ENCODE measurements at regions not wholly inside any gene's neighbourhood (a gene's known extent, or its start where the extent isn't known, plus 50 kb on each side); places are given as distances from the start of the nearest gene placed in this dataset.

DNA sequence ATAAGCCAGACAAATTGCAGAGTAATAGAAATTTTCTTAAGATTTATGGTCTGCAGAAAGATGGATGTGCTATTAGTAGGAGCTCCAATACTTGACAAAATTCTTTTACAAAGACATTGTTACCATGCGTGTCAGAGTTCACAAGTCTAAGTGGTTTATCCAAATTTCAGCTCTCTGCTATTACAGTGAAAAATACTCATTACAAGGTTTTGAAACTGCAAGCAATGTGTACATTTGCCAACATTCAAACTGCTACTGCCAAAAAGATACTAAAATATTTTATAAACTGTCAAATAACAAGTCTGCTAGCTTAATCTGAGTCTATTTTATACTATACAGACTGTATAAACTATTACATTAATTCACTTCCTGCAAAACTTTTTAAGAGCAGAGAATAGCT, 1341.5 kb upstream of the ACVR2A start:
- Histone ChIP-seq H3K4me3 (ENCODE audit: low read depth, low read length) (no peak overlapping the region), H3K79me2 (no peaks in the 10 kb centered on the region), H3K4me1 (no peaks in the 10 kb centered on the region), H3K27ac (no peak overlapping the region), H3K4me2 (ENCODE audit: low read length) (no peak overlapping the region), H3K9ac (no peak overlapping the region), H3K27me3 (ENCODE audit: control insufficient read depth, insufficient read depth, low read length) (no peaks in the 10 kb centered on the region), H2AFZ (no peak overlapping the region), H3K36me3 (ENCODE audit: control insufficient read depth, insufficient read depth, low read length) (no peaks in the 10 kb centered on the region), H3K9me3 (ENCODE audit: control insufficient read depth, low read length) (no peaks in the 10 kb centered on the region)
- TF ChIP-seq, protein P1, sequence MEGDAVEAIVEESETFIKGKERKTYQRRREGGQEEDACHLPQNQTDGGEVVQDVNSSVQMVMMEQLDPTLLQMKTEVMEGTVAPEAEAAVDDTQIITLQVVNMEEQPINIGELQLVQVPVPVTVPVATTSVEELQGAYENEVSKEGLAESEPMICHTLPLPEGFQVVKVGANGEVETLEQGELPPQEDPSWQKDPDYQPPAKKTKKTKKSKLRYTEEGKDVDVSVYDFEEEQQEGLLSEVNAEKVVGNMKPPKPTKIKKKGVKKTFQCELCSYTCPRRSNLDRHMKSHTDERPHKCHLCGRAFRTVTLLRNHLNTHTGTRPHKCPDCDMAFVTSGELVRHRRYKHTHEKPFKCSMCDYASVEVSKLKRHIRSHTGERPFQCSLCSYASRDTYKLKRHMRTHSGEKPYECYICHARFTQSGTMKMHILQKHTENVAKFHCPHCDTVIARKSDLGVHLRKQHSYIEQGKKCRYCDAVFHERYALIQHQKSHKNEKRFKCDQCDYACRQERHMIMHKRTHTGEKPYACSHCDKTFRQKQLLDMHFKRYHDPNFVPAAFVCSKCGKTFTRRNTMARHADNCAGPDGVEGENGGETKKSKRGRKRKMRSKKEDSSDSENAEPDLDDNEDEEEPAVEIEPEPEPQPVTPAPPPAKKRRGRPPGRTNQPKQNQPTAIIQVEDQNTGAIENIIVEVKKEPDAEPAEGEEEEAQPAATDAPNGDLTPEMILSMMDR (IDR thresholded peaks at IDR 0.05), result no peak

DNA sequence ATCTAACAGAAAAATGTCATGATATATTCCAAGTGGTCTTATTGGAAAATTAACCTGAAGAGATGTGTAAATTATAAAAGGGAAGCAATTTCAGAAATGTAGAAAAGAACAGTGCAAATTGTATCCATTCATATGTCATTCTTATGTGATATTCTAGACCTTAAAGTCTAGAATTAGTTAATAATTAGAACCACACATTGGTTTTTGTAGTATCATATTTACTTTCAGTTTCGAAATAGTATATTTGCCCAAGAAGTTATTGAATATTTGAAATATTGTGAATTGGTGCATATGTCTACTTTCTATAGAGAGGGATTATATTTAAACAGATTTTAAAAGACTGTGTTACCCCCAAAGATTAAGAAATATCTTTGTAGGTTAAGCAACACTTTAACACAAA, 1348.6 kb upstream of the ACVR2A start:
- Histone ChIP-seq H3K4me3 (ENCODE audit: low read depth, low read length) (no peak overlapping the region), H3K9me3 (ENCODE audit: control insufficient read depth, low read length) (no peaks in the 10 kb centered on the region), H3K9ac (no peak overlapping the region), H2AFZ (no peak overlapping the region), H3K27me3 (ENCODE audit: control insufficient read depth, insufficient read depth, low read length) (no peaks in the 10 kb centered on the region), H3K36me3 (ENCODE audit: control insufficient read depth, insufficient read depth, low read length) (no peaks in the 10 kb centered on the region), H3K27ac (no peak overlapping the region), H3K4me2 (ENCODE audit: low read length) (no peak overlapping the region), H3K79me2 (no peaks in the 10 kb centered on the region), H3K4me1 (no peaks in the 10 kb centered on the region)
- TF ChIP-seq, protein P1 (IDR thresholded peaks at IDR 0.05), result no peak

DNA sequence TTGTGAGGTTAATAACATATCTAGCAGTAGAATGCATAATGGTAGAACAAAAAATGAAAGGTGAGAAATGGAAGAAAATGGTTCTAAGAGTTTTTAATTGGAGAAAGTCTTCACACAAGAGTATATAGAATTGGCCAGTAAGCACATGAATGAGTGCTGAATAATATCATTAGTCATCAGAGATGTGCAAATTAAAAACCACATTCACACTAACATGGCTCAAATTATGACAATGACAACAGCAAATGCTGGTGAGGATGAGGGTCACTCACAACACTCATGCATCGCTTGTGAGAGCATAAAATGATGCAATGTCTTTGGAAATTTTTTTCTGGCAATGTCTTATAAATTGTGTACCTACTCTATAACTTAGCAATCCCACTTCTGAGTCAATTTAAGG, 1355.4 kb upstream of the ACVR2A start:
- Histone ChIP-seq H3K79me2 (no peaks in the 10 kb centered on the region), H3K27me3 (ENCODE audit: control insufficient read depth, insufficient read depth, low read length) (no peaks in the 10 kb centered on the region), H3K27ac (no peak overlapping the region), H3K9me3 (ENCODE audit: control insufficient read depth, low read length) (no peaks in the 10 kb centered on the region), H3K4me3 (ENCODE audit: low read depth, low read length) (no peak overlapping the region), H3K4me2 (ENCODE audit: low read length) (no peak overlapping the region), H3K4me1 (no peaks in the 10 kb centered on the region), H3K9ac (no peak overlapping the region), H3K36me3 (ENCODE audit: control insufficient read depth, insufficient read depth, low read length) (no peaks in the 10 kb centered on the region), H2AFZ (no peak overlapping the region)
- TF ChIP-seq, protein P1 (IDR thresholded peaks at IDR 0.05), result no peak

DNA sequence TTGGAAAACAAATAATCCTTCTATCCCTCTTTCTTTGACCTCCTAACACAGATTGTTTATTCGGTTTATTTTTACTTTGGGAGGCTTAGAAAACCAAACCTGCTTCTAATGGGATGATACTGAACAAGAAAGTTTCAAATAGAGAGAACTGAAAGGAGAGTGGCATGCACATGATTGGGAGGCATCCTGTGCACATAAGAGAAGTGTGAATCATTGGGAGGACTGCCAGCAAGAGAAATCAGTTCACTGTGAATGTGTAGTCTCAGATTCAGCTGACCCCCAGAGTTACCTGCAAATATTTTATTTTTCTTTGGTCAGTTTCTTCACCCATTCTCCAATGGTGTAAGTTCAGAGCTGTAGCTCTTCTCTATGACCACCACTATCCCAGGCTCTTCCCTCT, 1363.2 kb upstream of the ACVR2A start:
- no peaks in the 10 kb centered on the region for H3K4me1 ChIP-seq
- no peak overlapping the region for H3K9ac ChIP-seq
- H2AFZ ChIP-seq, result no peak overlapping the region
- no peak overlapping the region for H3K4me3 ChIP-seq (ENCODE audit: low read depth, low read length)
- H3K36me3 ChIP-seq (ENCODE audit: control insufficient read depth, insufficient read depth, low read length), result no peaks in the 10 kb centered on the region
- TF ChIP-seq, protein P1 (IDR thresholded peaks at IDR 0.05), result no peak
- no peaks in the 10 kb centered on the region for H3K27me3 ChIP-seq (ENCODE audit: control insufficient read depth, insufficient read depth, low read length)
- no peak overlapping the region for H3K4me2 ChIP-seq (ENCODE audit: low read length)
- no peaks in the 10 kb centered on the region for H3K79me2 ChIP-seq
- H3K9me3 ChIP-seq (ENCODE audit: control insufficient read depth, low read length), result no peaks in the 10 kb centered on the region
- H3K27ac ChIP-seq, result no peak overlapping the region

DNA sequence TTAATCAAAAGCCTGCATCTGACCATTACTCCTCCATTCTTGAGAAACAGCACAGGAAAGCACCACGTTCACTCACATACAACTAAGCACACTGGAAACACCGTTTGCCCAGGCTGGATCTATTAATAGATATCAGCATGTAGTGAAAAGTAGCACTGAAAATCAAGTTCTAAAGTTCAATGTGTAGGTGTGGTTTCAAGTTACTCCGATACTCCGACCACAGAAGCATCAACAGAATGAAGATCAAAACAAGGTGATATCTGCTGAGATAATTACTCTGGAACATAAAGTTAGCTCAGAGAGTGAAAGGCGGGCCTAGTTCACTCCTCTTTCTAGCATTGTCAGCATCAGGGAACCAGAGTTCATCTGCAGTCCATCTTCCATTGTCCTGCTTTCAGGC, 1367.4 kb upstream of the ACVR2A start:
- H3K4me1 ChIP-seq, result no peaks in the 10 kb centered on the region
- no peak overlapping the region for H3K9ac ChIP-seq
- no peak overlapping the region for H2AFZ ChIP-seq
- H3K27ac ChIP-seq, result no peak overlapping the region
- TF ChIP-seq, protein P1 (IDR thresholded peaks at IDR 0.05), result no peak
- H3K36me3 ChIP-seq (ENCODE audit: control insufficient read depth, insufficient read depth, low read length), result no peaks in the 10 kb centered on the region
- H3K9me3 ChIP-seq (ENCODE audit: control insufficient read depth, low read length), result no peaks in the 10 kb centered on the region
- no peaks in the 10 kb centered on the region for H3K27me3 ChIP-seq (ENCODE audit: control insufficient read depth, insufficient read depth, low read length)
- H3K4me2 ChIP-seq (ENCODE audit: low read length), result no peak overlapping the region
- H3K4me3 ChIP-seq (ENCODE audit: low read depth, low read length), result no peak overlapping the region
- no peaks in the 10 kb centered on the region for H3K79me2 ChIP-seq

Data from parathyroid adenoma (tissue), 2 donors.